Dendritic cell treated with granulocyte-macrophage colony-stimulating factor and Interleukin-4, amounts not matched to agents 40 ng/mL and 50 ng/mL, for 4 days (primary cell): ENCODE measurements at regions not wholly inside any gene's neighbourhood (a gene's known extent, or its start where the extent isn't known, plus 50 kb on each side); places are given as distances from the start of the nearest gene placed in this dataset.
"Not testable (repeated sequence)": the region's sequence is repeated elsewhere in the genome, so short reads cannot be mapped to it uniquely, and the experiment has no call there.

ENCODE experiments used
- H3K27ac Mint-ChIP-seq: one replicate; pipeline ENCODE4 v1.8.0; 2022; ENCODE audit warnings: mild to moderate bottlenecking, mixed read lengths
- H3K27me3 Mint-ChIP-seq: one replicate; pipeline ENCODE4 v1.8.0; 2022; ENCODE audit warnings: mild to moderate bottlenecking, mixed read lengths
- H3K36me3 Mint-ChIP-seq: one replicate; pipeline ENCODE4 v1.8.0; 2022; ENCODE audit warnings: low read depth, mixed read lengths
- H3K4me1 Mint-ChIP-seq: one replicate; pipeline ENCODE4 v1.8.0; 2022; ENCODE audit warnings: low read depth, mixed read lengths
- H3K4me3 Mint-ChIP-seq: one replicate; pipeline ENCODE4 v1.8.0; 2022; ENCODE audit warnings: mild to moderate bottlenecking, moderate library complexity, mixed read lengths
- H3K9me3 Mint-ChIP-seq: one replicate; pipeline ENCODE4 v1.8.0; 2022; ENCODE audit warnings: mixed read lengths
- intact Hi-C: fragments of 100-400 bp; cut with micrococcal nuclease; formaldehyde crosslinking; loops from one replicate; pipeline ENCODE4 v1.15.0; 2022

DNA sequence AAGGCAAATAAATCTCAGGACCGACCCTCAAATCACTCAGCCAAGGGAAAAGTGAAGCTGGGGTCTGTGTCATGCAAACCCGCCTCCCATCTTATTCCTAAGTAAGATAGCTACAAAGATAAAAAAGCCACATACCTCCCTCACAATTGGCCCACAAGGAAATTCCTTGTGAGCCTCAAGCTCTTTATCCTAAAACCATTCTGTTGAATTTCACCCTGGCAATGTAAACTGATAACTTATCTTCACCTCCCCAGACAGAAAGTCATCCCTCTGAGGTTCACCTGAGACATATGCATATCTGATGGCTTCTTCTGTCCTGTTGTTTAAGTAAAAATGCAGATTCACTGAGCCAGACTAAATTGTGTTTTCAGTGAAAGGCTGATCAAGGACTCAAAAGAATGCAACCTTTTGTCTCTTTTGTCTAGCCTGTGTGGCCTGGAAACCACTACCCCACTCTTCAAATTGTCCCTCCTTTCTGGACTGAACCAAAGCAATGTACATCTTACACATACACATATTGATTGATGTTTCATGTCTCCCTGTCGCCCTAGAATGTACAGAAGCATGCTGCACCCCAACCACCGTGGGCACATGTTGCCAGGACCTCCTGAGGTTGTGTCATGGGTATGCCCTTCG lies 91.3 kb downstream of the MFAP3L start:
- H3K4me3 Mint-ChIP-seq, result no peak overlapping the region

GRCh38 chr4:169933531-169933930 lies 92.7 kb downstream of the MFAP3L start:
- no peaks in the 10 kb centered on the region for H3K36me3 Mint-ChIP-seq
- H3K27me3 Mint-ChIP-seq, result peaks cover 36% of the 10 kb centered on the region
- no peaks in the 10 kb centered on the region for H3K9me3 Mint-ChIP-seq
- intact Hi-C loops, result no loop called here
- no peak overlapping the region for H3K27ac Mint-ChIP-seq
- no peaks in the 10 kb centered on the region for H3K4me1 Mint-ChIP-seq
- H3K4me3 Mint-ChIP-seq, result no peak overlapping the region

More for the DNA sequence above, 91.3 kb downstream of the MFAP3L start:
- Mint-ChIP-seq H3K4me1 (no peaks in the 10 kb centered on the region), H3K27me3 (peaks cover 36% of the 10 kb centered on the region), H3K27ac (no peak overlapping the region), H3K36me3 (no peaks in the 10 kb centered on the region), H3K9me3 (peaks cover 4% of the 10 kb centered on the region)
- intact Hi-C loops, result no loop called here

DNA sequence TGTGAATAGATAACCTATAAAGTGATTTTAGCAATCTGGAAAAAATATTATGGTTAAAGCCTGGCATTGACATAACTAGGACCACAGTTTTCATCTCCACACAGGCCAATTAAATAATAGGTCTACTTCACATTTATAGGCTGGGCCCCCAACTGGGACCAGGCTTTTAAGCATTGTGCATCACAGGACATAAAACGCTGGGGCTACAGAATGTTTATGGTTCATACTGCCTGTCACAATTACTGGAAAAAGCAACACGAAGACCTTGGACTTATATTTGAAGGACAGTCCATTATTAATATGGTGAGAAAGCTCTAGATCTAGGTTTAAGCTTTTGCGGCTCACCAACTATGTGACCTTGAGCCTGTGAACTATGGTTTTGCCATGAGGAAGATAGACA lies 94.2 kb downstream of the MFAP3L start:
- Mint-ChIP-seq H3K4me3 (no peak overlapping the region), H3K4me1 (no peaks in the 10 kb centered on the region), H3K9me3 (no peaks in the 10 kb centered on the region), H3K27me3 (peaks cover 31% of the 10 kb centered on the region), H3K36me3 (no peaks in the 10 kb centered on the region), H3K27ac (no peak overlapping the region)
- intact Hi-C loops, result no loop called here

DNA sequence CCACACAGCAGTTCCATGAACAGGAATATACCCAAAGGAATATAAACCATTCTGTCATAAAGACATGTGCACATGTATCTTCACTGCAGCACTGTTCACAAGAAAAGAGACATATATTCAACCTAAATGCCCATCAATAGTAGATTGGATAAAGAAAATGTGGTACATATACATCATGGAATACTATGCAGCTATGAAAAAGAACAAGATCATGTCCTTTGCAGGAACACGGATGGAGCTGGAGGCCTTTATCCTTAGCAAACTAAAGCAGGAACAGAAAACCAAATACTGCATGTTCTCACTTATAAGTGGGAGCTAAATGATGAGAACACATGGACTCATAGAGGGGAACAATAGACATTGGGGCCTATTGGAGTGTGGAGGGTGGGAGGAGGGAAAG lies 95.4 kb downstream of the MFAP3L start:
- H3K27ac Mint-ChIP-seq, H3K9me3 Mint-ChIP-seq, H3K4me1 Mint-ChIP-seq, H3K36me3 Mint-ChIP-seq, intact Hi-C loops, H3K4me3 Mint-ChIP-seq: not testable (repeated sequence)
- H3K27me3 Mint-ChIP-seq, result peaks cover 25% of the 10 kb centered on the region

DNA sequence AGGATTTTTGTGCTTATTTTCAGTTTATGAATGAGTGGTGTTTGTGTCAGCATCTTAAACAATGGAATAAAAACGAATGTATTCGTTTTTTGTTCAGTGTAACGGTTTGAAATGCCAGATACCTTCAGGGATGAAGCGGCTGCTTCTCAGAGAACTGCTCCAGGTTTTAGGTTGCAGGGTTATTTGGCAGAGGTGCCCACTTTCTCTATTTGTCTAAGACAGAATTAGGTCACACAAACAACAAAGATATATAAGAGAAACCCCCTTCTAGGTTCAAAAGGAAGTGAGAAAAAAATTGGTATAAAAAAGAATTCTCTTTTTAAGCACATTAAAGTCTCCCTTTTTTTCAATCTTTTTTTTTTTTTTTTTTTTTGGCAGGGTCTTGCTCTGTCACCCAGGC lies 98.9 kb downstream of the MFAP3L start:
- H3K36me3 Mint-ChIP-seq, result no peaks in the 10 kb centered on the region
- no peaks in the 10 kb centered on the region for H3K9me3 Mint-ChIP-seq
- H3K27me3 Mint-ChIP-seq, result peaks cover 22% of the 10 kb centered on the region
- no peaks in the 10 kb centered on the region for H3K4me1 Mint-ChIP-seq
- no peak overlapping the region for H3K4me3 Mint-ChIP-seq
- H3K27ac Mint-ChIP-seq, result no peak overlapping the region
- intact Hi-C loops, result no loop called here

DNA sequence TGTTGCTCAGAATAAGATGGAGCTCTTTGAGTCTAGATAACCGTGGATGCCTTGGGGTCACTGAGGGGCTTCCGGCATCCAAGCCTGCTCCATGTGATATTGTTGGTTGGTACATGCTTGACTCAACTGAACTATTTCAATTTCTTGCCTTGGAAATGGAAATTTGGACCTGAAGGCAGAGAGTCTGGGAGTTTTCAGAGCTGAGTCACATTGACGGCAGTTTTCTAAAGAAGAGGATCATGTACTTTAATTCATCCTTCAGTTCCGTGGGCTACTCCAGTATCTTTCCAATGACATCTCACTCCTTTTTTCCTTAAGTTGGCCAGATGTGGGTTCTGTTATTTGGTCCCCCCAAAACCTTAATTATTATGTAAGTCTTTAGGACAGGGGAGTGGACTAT lies 100.5 kb downstream of the MFAP3L start:
- H3K36me3 Mint-ChIP-seq, result no peaks in the 10 kb centered on the region
- no peaks in the 10 kb centered on the region for H3K9me3 Mint-ChIP-seq
- no peak overlapping the region for H3K27ac Mint-ChIP-seq
- intact Hi-C loops, result no loop called here
- H3K4me3 Mint-ChIP-seq, result no peak overlapping the region
- peaks cover 22% of the 10 kb centered on the region for H3K27me3 Mint-ChIP-seq
- no peaks in the 10 kb centered on the region for H3K4me1 Mint-ChIP-seq

GRCh38 chr4:169922632-169923276 lies 103.4 kb downstream of the MFAP3L start:
- Mint-ChIP-seq H3K36me3 (no peaks in the 10 kb centered on the region), H3K4me1 (no peaks in the 10 kb centered on the region), H3K27me3 (peaks cover 22% of the 10 kb centered on the region), H3K9me3 (peaks cover 7% of the 10 kb centered on the region), H3K4me3 (no peak overlapping the region), H3K27ac (no peak overlapping the region)
- intact Hi-C loops, result no loop called here

DNA sequence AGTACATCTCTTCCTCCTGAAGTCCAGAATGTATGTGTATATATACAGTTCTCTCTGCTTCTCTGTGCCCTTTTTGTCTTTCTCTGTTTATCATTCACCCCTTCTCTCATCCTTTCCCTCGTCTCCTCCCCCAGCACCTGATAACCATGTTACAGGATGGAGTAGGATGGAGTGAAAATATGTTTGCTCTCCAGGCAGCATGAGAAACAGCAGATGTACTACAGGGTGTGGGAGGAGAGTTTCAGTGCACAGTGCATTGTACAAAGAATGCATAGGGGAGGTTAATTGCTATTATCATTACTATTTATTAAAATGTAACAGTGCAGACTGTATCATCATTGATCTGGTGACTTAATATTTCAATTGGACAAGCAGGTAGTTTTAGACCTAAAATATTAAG lies 104.5 kb downstream of the MFAP3L start:
- Mint-ChIP-seq H3K36me3 (no peaks in the 10 kb centered on the region), H3K4me3 (no peak overlapping the region), H3K27me3 (peaks cover 18% of the 10 kb centered on the region), H3K9me3 (peaks cover 18% of the 10 kb centered on the region), H3K27ac (no peak overlapping the region), H3K4me1 (no peaks in the 10 kb centered on the region)
- intact Hi-C loops, result no loop called here

GRCh38 chr4:169921237-169921636 lies 105.0 kb downstream of the MFAP3L start:
- Mint-ChIP-seq H3K4me3 (no peak overlapping the region), H3K27ac (no peak overlapping the region), H3K27me3 (peaks cover 18% of the 10 kb centered on the region), H3K36me3 (no peaks in the 10 kb centered on the region), H3K4me1 (no peaks in the 10 kb centered on the region), H3K9me3 (peaks cover 22% of the 10 kb centered on the region)
- intact Hi-C loops, result no loop called here

GRCh38 chr4:169919194-169920124 lies 106.7 kb downstream of the MFAP3L start:
- H3K4me3 Mint-ChIP-seq, intact Hi-C loops, H3K27ac Mint-ChIP-seq, H3K36me3 Mint-ChIP-seq, H3K4me1 Mint-ChIP-seq: not testable (repeated sequence)
- Mint-ChIP-seq H3K9me3 (peaks cover 23% of the 10 kb centered on the region), H3K27me3 (peaks cover 16% of the 10 kb centered on the region)

- H3K27ac Mint-ChIP-seq, result no peak overlapping the region
- intact Hi-C loops, result no loop called here
- no peaks in the 10 kb centered on the region for H3K36me3 Mint-ChIP-seq
- peaks cover 10% of the 10 kb centered on the region for H3K27me3 Mint-ChIP-seq
- peaks cover 23% of the 10 kb centered on the region for H3K9me3 Mint-ChIP-seq
- H3K4me3 Mint-ChIP-seq, result no peak overlapping the region
- H3K4me1 Mint-ChIP-seq, result no peaks in the 10 kb centered on the region
Measured at GRCh38 chr4:169915545-169915944, 110.7 kb downstream of the MFAP3L start.

DNA sequence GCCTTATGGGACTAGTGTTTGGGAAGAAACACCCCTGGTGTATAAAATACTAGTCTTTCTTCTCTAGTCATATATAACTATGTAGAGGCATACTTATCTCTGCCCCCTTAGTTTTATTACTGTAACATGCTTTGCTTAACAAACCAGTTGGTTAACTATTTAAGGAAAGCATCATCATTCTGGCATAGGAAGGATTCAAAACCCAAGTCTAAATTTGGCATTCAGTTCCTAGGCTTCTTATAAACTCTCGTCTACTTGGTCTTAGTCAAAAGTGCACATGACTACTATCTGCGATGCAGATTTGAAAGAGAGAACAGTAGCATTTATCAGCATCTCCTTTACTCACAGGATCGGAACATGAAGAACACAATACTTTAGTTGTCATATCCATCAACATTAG lies 111.3 kb downstream of the MFAP3L start:
- Mint-ChIP-seq H3K27me3 (peaks cover 9% of the 10 kb centered on the region), H3K4me3 (no peak overlapping the region), H3K4me1 (no peaks in the 10 kb centered on the region), H3K36me3 (no peaks in the 10 kb centered on the region), H3K9me3 (peaks cover 23% of the 10 kb centered on the region), H3K27ac (no peak overlapping the region)
- intact Hi-C loops, result no loop called here

DNA sequence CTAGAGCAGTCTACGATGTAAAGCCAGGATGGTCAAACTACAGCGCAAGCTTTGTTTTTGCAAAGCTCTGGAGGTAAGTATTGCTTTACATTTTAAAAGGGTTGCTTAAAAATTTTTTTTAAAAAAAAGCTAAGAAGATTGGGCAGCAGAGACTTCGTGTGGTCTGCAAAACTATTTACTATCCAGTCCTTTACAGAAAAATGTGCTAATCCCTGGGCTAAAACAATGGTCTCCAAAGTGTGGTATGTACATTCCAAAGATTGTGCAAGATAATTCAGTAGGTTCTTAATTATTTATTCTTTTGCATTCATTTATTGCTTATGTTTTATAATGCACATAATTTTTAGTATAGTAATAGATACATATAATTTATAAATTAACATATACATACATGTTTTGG lies 113.2 kb downstream of the MFAP3L start:
- Mint-ChIP-seq H3K36me3 (no peaks in the 10 kb centered on the region), H3K9me3 (peaks cover 18% of the 10 kb centered on the region), H3K4me3 (no peak overlapping the region), H3K4me1 (no peaks in the 10 kb centered on the region), H3K27ac (no peak overlapping the region), H3K27me3 (peaks cover 7% of the 10 kb centered on the region)
- intact Hi-C loops, result no loop called here

DNA sequence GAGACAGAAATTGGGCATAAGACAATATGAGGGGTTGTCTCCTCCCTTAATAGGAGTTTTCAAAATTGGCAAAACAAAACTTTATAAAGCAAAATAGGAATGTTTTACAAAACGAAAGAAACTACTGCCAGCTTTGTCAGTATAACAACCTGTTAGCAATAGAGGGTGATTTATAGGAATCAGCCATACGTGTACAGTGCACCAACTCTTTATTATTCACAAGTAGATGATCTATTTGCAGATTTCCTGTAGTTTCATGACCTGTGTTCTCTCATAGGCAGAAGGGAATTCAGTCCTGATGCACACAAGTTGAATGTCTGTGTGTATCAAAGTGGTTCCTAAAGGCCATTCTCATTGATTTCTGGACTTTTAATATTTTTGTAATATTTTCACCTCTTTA lies 116.3 kb downstream of the MFAP3L start:
- intact Hi-C loops, result no loop called here
- Mint-ChIP-seq H3K4me1 (no peaks in the 10 kb centered on the region), H3K27ac (no peak overlapping the region), H3K4me3 (no peak overlapping the region), H3K9me3 (no peaks in the 10 kb centered on the region), H3K27me3 (peaks cover 9% of the 10 kb centered on the region), H3K36me3 (no peaks in the 10 kb centered on the region)
